ENCODE measurements at regions not wholly inside any gene's neighbourhood (a gene's known extent, or its start where the extent isn't known, plus 50 kb on each side); places are given as distances from the start of the nearest gene placed in this dataset.
"Not testable (repeated sequence)": the region's sequence is repeated elsewhere in the genome, so short reads cannot be mapped to it uniquely, and the experiment has no call there.

DNA sequence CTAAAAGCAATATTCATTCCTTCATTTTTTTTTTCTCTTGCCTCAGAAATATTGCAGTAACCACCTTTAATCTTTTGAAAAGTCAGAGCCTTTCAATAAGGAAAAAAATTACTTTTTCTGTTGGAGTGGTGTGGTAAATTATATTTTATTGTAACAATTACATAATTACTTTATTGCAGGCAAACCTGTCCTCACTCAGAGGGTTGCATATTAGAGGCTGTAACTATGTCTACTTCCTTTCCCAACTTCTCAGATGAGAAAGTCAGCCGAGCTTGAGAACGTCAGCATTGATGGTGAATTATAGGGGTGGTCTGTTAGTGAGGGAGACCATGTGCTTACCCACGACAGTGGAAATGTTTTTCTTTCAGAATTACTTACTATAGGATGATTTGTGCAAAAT lies 611.8 kb downstream of the KIF4B start:
- no peak for DNase-seq

DNA sequence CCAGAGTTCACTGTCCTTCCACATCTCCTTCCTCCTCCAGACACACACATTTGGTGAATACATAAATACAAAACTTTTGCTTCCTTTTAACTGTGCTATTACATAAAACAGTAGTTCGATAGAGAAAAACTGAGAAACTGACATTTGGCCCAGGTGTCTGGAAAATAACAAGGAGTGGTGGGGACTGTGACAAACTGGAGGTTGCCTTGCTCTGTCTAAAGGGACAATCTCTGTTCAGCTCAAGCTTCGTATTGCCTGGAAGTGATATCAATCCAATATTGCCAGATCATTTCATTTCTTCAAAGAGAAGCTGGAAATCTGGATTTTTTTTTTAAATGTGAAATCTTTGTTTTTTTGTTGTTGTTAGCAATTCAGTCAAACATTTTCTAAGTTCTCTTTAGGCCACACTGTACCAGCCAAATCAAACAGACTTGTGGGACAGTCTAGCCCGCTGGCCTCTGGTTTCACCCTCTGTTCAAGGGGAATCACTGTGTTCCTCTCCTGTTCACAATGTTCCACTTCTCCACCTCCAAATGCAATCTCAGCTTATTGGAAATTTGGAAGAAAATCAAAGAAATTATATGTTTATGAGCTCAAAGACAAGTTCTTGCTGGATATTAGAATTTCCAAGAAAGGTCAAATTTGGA lies 612.5 kb downstream of the KIF4B start:
- no peak for DNase-seq

DNA sequence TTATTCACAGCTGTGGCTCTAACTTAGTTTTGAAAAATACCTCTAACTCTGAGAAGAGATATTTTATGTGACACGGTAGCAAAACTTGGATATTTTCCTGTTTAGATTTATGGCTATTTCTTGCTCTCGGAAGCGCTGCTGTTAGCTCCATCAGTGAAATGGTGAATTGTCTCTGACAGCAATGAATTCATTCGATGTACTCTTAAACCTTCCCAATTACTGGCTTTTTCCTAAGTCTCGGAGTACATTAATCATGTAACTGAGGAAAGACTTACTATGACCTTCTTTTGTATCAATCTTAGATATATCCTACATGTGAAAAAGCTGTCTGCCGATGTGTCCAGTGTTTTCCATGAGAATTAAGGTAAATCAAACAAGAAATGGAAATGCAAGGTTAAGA lies 613.0 kb downstream of the KIF4B start:
- DNase-seq, result no peak

DNA sequence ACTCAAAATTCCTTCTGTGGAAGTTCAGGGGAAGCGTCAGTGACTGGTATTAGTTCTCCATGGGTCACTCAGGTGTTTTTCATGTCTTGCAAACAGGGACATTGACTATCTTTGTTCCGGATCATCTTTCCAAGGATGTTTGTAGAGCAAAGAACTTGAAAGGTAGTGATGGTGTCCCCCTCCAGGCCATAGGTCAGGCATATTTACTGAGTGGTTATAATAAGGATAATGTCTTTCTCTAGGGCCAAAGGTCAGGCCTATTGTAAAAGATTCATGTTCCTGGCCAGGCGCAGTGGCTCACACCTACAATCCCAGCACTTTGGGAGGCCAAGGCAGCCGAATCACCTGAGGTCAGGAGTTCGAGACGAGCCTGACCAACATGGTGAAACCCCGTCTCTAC lies 614.8 kb downstream of the KIF4B start:
- DNase-seq, result no peak

DNA sequence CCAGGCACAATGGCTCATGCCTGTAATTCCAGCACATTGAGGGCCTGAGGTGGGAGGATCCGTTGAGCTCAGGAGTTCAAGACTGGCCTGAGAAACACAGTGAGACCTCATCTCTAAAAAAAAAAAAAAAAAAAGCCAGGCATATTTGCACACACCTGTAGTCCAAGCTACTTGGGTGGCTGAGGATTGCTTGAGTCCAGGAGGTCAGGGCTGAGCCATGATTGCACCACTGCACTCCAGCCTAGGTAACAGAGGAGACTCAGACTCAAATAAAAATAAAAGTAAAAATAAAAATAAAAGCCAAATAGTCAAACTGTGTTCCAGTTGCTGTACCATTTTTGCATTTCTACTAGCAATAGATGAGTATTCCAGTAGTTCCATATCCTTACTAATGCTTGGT lies 616.0 kb downstream of the KIF4B start:
- no peak for DNase-seq

DNA sequence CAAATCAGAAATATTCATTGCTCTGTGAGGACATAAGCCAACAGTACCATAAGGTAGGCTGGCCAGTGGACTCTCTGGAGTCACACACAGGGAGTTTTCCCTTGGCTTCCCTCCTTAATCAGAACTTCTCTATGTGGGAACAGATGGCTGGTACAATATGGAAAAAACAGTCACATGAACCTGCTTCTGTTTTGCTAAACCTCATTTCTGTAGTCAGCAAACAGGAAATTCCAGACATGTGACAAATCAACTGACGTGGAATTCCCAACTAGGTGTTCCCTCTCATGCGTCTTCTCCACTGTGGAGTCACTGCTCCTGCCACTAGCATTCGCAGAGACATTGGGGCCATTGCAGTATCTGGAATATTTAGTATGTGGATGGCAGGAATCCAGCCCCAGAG lies 617.6 kb downstream of the KIF4B start:
- DNase-seq, result no peak

DNA sequence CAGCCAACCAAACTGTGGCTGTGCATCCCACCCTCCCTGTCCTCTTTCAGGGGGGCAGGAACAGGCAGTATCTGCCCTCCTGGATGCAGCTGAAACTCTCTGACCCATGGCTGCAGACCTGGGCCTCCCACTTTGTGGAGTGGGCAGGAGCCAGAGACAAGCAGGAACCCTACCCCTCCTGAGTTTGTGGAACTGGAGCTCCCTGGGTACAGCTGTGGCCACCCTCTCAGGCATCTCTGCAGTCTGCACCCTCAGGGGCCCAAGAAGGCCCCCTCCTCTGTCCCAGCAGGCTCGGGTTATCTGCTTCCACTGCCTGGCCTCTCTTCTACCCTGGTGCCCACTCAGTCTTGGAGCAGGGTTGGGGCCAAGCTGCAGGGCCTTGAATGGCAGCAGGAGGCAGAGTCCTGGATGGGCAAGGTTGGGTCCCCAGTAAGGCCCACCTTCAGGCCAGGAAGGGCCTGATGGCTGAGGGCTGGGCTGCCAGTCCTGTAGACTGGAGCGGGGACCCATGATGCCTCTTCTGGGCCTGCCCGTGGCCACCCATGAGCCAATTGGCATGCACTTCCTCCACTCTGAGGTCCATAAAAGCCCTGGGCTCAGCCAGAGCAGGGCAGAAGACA lies 619.9 kb downstream of the KIF4B start:
- DNase-seq, result no peak

DNA sequence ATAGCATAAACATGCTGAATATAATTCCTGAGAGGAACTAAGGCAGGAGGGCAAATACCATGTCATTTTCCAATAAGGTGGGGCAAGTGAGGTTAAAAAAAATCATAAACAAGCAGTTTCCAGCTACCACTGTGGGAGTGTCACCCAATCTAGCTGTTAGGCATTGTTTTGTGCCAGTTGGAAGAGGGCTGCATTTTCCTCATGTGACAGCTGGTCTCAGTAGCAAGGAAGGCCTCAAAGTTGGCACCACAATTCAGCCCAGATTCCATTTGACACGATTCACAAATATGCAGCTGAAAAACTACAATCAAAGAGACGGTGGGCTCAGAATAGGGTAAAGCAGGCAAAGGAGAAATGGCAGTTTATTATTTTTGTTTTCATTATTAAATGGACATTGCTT lies 636.1 kb downstream of the KIF4B start:
- DNase-seq, result no peak

DNA sequence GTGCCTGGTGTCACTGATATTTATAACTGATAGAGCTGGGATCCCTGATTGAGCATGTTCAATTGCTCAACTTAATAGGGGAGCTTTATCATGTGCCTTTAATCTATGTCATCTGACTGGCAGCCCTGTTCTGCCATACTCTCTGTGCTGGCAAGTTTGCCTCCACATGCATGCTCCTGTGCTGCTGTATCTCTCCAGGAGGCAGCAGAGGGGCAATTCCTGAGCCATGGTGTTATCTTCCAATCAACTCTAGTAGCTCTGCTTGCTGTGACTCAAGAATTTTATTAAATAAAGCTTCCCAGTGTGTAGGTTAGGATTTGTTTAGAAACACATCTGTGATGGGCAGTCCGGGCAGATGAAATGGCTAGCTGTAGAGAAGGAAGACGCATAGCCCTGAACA lies 642.0 kb downstream of the KIF4B start:
- no peak for DNase-seq

DNA sequence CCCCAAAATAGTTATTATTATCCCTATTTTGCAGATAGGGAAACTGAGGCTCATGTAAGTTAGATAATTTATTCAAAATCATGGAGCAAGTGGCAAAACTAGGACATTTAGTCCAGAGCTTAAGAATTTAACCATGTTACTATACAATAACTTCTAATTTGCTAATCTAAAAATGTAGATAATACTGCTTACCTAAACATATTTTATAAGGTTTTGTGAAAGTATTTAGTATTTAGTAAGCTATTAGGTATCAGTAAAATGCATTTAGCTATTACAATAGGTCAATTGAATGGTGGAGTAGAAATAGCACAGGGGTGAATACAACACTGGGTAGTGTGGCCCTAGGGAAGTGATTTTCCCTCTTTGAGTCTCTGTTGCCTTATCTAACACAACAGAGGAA lies 648.3 kb downstream of the KIF4B start:
- DNase-seq, result no peak

DNA sequence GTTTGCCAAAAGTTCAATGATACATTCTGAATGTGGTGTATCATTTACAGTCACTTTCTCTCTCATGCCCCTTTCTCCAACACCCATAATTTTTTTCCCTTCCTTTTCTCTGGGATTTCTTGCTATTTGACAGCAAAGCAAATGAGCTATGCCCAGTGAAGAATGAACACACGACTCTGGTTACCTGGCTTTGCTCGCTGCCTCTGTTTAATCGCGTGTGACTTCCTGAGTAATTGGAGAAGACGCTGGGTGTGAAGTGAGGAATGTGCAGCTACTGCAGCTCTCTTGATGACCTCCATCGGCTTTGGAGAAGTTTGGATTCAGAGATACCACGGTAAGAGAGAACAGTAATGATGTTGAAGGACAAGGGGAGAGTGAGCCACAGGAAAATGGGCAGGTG lies 651.8 kb downstream of the KIF4B start:
- no peak for DNase-seq

DNA sequence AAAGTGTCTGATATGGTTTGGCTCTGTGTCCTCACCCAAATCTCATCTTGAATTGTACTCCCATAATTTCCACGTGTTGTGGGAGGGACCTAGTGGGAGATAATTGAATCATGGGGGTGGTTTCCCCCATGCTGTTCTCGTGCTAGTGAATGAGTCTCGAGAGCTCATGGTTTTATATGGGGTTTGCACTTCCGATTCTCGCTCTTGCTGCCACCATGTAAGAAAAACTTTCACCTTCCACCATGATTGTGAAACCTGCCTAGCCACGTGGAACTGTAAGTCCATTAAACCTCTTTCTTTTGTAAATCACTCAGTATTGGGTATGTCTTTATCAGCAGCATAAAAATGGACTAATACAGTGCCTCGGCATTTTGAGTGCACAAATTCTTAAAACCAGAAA lies 655.0 kb upstream of the SGCD start:
- not testable (repeated sequence) for DNase-seq

DNA sequence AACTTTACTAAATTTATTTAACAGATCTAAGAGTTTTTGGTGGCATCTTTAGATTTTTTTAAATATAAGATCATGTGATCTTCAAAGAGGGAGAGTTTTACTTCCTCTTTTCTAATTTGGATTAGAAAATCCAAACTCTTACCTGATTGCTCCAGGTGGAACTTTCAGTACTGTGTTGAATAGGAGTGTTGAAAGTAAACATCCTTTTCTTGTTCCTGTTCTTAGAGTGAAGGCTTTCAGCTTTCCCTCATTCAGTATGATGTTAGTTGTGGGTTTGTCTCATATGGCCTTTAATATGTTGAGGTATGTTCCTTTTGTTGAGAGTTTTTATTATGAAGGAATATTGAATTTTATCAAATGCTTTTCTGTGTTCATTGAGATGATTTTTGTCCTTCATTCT lies 650.0 kb upstream of the SGCD start:
- DNase-seq, result no peak

DNA sequence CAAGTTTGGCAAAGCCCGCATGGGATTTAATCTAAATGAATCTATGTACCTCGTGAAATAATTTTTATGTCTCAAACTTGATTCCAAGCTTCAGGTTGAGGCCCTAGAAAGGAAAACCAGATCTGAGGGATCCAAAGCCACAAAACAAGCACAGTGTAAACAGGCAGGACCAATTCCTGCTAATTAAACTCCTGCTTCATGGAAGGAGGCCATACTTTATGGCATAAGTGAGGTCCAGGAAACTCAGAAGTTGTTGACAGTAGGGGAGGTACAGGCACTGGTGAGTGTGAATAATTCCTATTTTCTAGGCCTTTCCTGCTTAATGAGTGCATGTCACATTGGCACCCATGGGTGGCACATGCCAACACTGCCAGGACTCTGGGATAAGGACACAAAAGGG lies 648.6 kb upstream of the SGCD start:
- DNase-seq, result no peak

DNA sequence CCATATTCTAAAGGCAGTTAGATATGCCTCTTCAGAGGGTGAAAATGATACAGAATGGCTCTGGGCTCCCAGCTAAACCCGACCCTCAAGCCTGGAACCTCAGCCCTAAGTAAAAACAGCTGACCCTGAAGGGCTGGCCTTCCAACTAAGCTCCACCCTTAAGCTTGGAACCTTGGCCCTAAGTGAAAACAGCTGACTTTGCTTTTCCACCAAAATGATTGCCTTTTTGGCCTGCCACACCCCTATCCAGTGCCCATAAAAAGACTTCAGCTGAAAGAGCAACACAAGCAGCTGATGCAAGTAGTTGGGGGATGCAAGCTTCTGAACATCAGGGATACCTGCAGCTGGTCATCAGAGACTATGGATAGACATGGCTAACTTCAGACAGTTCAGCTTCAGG lies 647.4 kb upstream of the SGCD start:
- no peak for DNase-seq

DNA sequence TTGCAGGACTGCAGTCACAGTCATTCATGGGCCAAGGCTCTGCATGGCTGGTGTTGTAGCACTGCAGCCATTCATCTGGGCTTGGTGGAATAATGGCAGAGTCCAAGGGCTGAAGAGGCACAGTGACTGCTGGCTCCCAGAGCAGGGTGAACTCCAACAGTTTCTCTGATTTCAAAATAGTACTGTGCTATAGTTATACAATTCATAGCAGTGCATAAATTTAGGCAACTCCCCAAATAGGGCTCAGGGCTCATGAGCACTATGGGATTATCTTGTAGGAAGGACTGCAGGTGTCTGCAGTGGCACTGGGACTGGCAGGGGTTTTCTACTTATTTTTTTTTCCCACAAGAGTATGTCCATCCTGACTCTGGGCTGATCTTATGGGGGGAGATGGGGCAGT lies 642.5 kb upstream of the SGCD start:
- no peak for DNase-seq

DNA sequence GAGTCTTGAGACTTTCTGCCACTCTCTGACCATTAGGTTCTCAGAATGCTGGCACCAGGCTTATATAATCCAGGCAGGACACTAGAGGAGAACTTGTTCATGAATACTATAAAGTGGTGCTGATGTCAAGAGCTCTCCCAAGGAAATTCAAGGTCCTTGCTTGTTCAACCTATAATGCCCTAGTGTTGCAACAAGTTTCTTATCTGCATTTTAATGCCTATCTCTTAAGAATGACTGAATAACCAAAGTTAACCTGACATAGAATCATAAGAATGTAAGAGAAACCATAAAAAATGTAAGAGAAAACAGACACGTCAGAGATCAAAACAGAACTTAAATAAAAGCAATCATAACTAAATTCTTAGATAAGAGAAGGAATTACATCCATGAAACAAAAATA lies 640.8 kb upstream of the SGCD start:
- no peak for DNase-seq

DNA sequence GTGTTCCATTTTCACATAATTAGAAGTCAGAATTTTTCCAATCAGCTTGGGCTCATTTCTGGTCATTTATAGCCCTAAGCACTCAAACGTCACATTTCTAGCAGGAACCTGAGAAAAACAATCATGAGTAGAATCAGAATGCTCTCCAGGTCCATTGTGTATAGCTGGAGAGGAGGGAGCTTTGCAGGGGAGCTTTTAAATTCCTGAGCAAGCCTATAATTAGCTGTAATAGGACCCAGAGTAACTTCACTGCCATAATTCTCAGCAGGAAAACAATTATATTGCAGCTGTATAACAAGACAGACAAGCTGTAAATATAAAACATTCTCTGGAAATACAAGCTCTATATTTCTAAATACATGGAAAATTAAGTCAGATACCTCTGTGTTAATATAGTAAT lies 637.6 kb upstream of the SGCD start:
- DNase-seq, result no peak

DNA sequence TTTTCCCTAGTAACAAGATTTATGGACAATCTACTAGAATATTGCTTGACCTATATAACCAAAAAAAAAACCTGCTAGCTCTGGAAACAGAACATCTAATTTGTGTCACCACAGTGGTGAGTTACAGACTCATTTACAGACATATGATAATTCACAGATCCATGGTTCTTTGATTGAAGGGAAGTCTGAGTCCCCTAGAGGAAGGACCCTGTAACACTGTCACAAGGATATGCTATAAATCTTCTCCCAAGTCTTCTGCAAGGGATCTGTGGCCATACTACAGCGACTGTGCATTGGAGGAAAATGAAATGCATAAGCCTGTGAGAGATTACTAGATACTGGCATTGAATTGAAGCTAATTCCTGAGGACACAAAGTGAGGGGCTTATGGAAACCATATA lies 630.6 kb upstream of the SGCD start:
- DNase-seq, result no peak

DNA sequence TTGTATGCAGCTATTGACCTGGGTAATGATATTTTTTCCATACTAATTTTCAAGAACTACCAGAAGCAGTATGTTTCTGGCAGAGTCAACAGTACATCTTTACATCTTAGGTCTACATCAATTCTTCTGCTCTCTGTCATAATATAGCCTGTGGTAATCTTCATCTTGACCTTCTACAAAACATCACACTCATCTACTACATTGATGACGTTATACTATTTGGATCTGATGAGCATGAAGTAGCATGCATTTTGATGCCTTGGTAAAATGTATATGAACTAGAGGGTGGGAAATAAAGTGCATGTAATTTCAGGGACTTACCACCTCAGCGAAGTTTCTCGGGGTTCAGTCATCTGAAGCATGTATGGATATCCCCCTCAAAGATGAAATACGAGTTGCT lies 629.7 kb upstream of the SGCD start:
- no peak for DNase-seq

DNA sequence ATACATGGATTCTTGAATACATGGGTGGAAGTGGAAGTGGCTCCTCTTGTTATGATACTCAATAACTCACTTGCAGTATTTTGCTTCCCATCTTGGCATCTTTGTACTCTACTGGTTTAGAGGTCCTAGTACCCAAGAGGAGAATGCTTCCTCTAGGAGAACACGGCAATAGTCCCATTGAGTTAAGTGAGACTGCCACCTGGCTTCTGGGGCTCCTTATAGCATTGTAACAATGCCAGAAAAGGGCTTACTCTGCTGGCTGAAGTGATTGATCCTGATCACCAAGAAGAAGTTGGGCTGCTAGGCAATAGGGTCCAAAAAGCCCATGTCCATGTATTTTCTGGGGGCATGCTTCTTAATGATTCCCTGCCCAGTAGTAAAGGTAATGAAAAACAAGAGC lies 627.6 kb upstream of the SGCD start:
- DNase-seq, result no peak

DNA sequence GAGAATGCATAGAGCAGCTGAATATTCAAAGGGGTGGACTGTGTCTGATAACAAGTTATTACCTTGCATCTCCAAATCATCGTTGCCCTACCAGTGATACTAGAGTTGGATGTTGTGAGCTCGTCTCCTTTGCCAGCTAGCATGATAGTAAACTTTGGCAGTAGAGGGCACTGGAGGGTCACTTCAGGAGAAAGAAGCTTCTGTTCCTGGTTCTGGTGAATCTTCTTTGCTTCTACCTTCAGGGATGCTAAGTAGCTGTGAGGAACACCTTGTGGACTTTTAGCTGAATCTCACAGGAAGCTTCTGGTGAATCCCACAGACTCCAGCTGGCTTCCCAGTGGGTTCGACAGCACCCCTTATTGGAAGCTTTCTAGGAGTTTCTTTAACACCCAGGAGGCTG lies 626.6 kb upstream of the SGCD start:
- no peak for DNase-seq

DNA sequence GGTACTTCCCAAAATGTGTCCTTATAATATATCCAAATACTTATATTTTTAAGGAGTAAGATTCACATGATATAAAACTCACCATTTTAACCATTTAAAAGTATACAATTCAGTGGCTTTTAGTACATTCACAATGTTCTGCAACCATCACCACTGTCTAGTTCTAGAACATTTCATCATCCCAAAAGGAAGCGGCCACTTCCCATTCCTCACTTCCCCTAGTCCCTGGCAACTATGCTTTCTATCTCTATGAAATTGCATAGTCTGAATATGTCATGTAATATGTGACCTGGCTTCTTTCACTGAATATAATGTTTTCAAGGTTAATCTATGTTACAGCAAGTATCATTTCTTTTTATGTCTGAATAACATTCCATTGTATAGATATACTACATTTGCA lies 615.1 kb upstream of the SGCD start:
- DNase-seq, result no peak

DNA sequence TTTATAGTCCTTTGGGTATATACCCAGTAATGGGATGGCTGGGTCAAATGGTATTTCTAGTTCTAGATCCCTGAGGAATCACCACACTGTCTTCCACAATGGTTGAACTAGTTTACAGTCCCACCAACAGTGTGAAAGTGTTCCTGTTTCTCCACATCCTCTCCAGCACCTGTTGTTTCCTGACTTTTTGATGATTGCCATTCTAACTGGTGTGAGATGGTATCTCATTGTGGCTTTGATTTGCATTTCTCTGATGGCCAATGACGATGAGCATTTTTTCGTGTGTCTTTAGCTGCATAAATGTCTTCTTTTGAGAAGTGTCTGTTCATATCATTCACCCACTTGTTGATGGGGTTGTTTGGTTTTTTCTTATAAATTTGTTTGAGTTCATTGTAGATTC lies 612.5 kb upstream of the SGCD start:
- DNase-seq, result not testable (repeated sequence)

DNA sequence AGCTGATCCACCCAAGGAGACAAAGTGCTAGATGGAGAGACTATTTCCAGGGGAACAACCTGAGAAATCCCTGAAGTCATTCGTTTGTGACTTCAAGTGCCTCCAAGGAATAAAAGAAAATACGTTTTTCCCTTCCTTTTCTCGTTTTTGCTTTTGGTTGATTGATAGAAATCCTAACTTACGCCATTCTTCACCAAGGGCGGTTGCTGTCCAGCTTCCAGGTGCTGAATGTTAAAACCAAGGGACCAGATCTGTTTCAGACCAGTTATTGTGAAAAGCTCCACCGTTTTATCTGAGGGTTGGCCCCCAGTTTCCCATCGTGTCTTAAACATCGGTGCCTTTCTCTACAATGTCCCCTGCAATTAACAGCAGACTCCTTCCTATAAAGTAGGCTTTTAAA lies 600.7 kb upstream of the SGCD start:
- no peak for DNase-seq
